Endothelial cell of umbilical vein (primary cell): ENCODE measurements at regions not wholly inside any gene's neighbourhood (a gene's known extent, or its start where the extent isn't known, plus 50 kb on each side); places are given as distances from the start of the nearest gene placed in this dataset.

Experiments used
- EZH2 ChIP-seq: IDR thresholded peaks from 2 replicates; pipeline ENCODE4 v1.6.1; 2012; ENCODE audit warnings: borderline replicate concordance, low read depth, mild to moderate bottlenecking, moderate library complexity, low read length, inconsistent platforms; ENCODE audit not compliant: severe bottlenecking
- FOS ChIP-seq: IDR thresholded peaks from 2 replicates; pipeline ENCODE4 v1.6.1; 2011; ENCODE audit warnings: mild to moderate bottlenecking, low read length, moderate library complexity, borderline replicate concordance; ENCODE audit not compliant: insufficient read depth
- GATA2 ChIP-seq: IDR thresholded peaks from 2 replicates; pipeline ENCODE4 v1.7.0; 2011; ENCODE audit warnings: low read depth, mild to moderate bottlenecking, moderate library complexity, mixed read lengths, low read length; ENCODE audit not compliant: insufficient read length, insufficient read depth
- JUN ChIP-seq: IDR thresholded peaks from 2 replicates; pipeline ENCODE4 v1.6.1; 2011; ENCODE audit warnings: borderline replicate concordance, low read depth; ENCODE audit not compliant: insufficient read length, insufficient read depth
- MAX ChIP-seq: IDR thresholded peaks from 2 replicates; pipeline ENCODE4 v1.6.1; 2011; ENCODE audit not compliant: insufficient read depth, insufficient read length
- MYC ChIP-seq: IDR thresholded peaks from one replicate; pipeline ENCODE4 v1.6.1; 2011; ENCODE audit warnings: mild to moderate bottlenecking, low read depth, low read length
- POLR2A ChIP-seq: IDR thresholded peaks from 2 replicates; pipeline ENCODE4 v1.6.1; 2012; ENCODE audit warnings: low read depth, mild to moderate bottlenecking, control low read depth, low read length
- POLR2AphosphoS5 ChIP-seq: IDR thresholded peaks from 2 replicates; pipeline ENCODE4 v1.6.1; 2012; ENCODE audit warnings: low read depth, mild to moderate bottlenecking, control low read depth, low read length, moderate library complexity; ENCODE audit not compliant: insufficient read depth
- TF ChIP-seq, protein P1 (sequence below), 2 donors: IDR thresholded peaks; 1 replicate in 1 of 2; 2 replicates in 1 of 2; pipeline ENCODE4 v1.5.1; 2011; ENCODE audit warnings: low read length in 2 of 2, mild to moderate bottlenecking in 2 of 2, moderate library complexity in 2 of 2, control low read depth in 1 of 2, inconsistent platforms in 1 of 2, low read depth in 1 of 2; ENCODE audit not compliant: insufficient read depth in 1 of 2; ENCODE audit errors: extremely low read depth in 1 of 2

- TF ChIP-seq MAX: no peak
- no peak for TF ChIP-seq EZH2
- no peak for TF ChIP-seq POLR2AphosphoS5
- TF ChIP-seq, protein P1, sequence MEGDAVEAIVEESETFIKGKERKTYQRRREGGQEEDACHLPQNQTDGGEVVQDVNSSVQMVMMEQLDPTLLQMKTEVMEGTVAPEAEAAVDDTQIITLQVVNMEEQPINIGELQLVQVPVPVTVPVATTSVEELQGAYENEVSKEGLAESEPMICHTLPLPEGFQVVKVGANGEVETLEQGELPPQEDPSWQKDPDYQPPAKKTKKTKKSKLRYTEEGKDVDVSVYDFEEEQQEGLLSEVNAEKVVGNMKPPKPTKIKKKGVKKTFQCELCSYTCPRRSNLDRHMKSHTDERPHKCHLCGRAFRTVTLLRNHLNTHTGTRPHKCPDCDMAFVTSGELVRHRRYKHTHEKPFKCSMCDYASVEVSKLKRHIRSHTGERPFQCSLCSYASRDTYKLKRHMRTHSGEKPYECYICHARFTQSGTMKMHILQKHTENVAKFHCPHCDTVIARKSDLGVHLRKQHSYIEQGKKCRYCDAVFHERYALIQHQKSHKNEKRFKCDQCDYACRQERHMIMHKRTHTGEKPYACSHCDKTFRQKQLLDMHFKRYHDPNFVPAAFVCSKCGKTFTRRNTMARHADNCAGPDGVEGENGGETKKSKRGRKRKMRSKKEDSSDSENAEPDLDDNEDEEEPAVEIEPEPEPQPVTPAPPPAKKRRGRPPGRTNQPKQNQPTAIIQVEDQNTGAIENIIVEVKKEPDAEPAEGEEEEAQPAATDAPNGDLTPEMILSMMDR (IDR thresholded peaks at IDR 0.05; ENCODE audit: extremely low read depth in 1 of 2, insufficient read depth in 1 of 2, low read depth in 1 of 2, low read length in 2 of 2): no peak
- no peak for TF ChIP-seq MYC
- no peak for TF ChIP-seq POLR2A
- TF ChIP-seq FOS: no peak
- TF ChIP-seq GATA2: no peak
- TF ChIP-seq JUN: no peak
These were observed 335.0 kb downstream of the C11orf87 start for GRCh38 chr11:109756951-109757350.
